OCI-LY7 (cell line): ENCODE measurements at regions not wholly inside any gene's neighbourhood (a gene's known extent, or its start where the extent isn't known, plus 50 kb on each side); places are given as distances from the start of the nearest gene placed in this dataset.

ENCODE experiments used
- BruUV-seq: library from RNA; stranded (reverse); fragments of 400-500 nt; replicated peaks from 2 replicates; lab custom pipeline; 2021; lab: Mats Ljungman, UMichigan
- CTCF ChIA-PET: fragments of 300-600 bp; sonication (Branson Sonifier 250); formaldehyde crosslinking; loops from one replicate; lab custom pipeline; 2022; ENCODE audit warnings: antibody characterized with exemption; ENCODE audit not compliant: unreplicated experiment; lab: Charles Lee
- POLR2A ChIA-PET: fragments of 300-600 bp; sonication (Branson Sonifier 250); formaldehyde crosslinking; loops from one replicate; lab custom pipeline; 2022; ENCODE audit warnings: antibody characterized with exemption; lab: Charles Lee
- DNase-seq: peaks from one replicate; pipeline ENCODE4 v3.0.0-alpha.2; 2015; ENCODE audit warnings: low spot score
- H2AFZ ChIP-seq: fragments of 200-600 bp; sonication (generic), shearing (Covaris generic); 2 replicates; pipeline ENCODE4 v1.6.1; 2014; ENCODE audit warnings: mild to moderate bottlenecking, antibody characterized with exemption, low read length, moderate library complexity
- H3K27ac ChIP-seq: fragments of 200-600 bp; sonication (generic); 2 replicates; pipeline ENCODE4 v1.5.1; 2014; ENCODE audit warnings: mixed run types, low read depth, mild to moderate bottlenecking, moderate library complexity, low read length, inconsistent platforms; ENCODE audit not compliant: poor library complexity, severe bottlenecking
- H3K36me3 ChIP-seq: fragments of 200-600 bp; sonication (generic); 2 replicates; pipeline ENCODE4 v1.6.1; 2014; ENCODE audit warnings: mild to moderate bottlenecking, antibody characterized with exemption, low read length, moderate library complexity, mixed read lengths; ENCODE audit not compliant: insufficient read depth
- H3K4me1 ChIP-seq: fragments of 200-600 bp; sonication (generic); 2 replicates; pipeline ENCODE4 v1.5.1; 2014; ENCODE audit warnings: mild to moderate bottlenecking, low read length; ENCODE audit not compliant: insufficient read depth, poor library complexity, severe bottlenecking
- H3K4me2 ChIP-seq: fragments of 200-600 bp; sonication (generic); 2 replicates; pipeline ENCODE4 v1.6.1; 2014; ENCODE audit warnings: mild to moderate bottlenecking, low read length
- H3K4me3 ChIP-seq: fragments of 200-600 bp; sonication (generic); 2 replicates; pipeline ENCODE4 v1.5.1; 2014; ENCODE audit warnings: mild to moderate bottlenecking, low read depth, low read length; ENCODE audit not compliant: poor library complexity, severe bottlenecking
- H3K79me2 ChIP-seq: fragments of 200-600 bp; sonication (generic); 2 replicates; pipeline ENCODE4 v1.6.1; 2016; ENCODE audit warnings: low read depth, mild to moderate bottlenecking, low read length, moderate library complexity, mixed read lengths; ENCODE audit not compliant: insufficient read depth
- H3K9me2 ChIP-seq: fragments of 200-600 bp; sonication (generic); 2 replicates; pipeline ENCODE4 v1.6.1; 2016; ENCODE audit warnings: mild to moderate bottlenecking, low read length, mixed read lengths; ENCODE audit not compliant: insufficient read depth
- H3K9me3 ChIP-seq: fragments of 200-600 bp; sonication (generic); 2 replicates; pipeline ENCODE4 v1.6.1; 2014; ENCODE audit warnings: mild to moderate bottlenecking, mixed run types, low read length, mixed read lengths
- H4K20me1 ChIP-seq: fragments of 200-600 bp; sonication (generic); 2 replicates; pipeline ENCODE4 v1.6.1; 2014; ENCODE audit warnings: mild to moderate bottlenecking, antibody characterized with exemption, low read length, moderate library complexity, mixed read lengths; ENCODE audit not compliant: insufficient read depth
- CTCF ChIP-seq: fragments of 200-600 bp; sonication (generic); conservative IDR thresholded peaks from 2 replicates; pipeline ENCODE4 v1.5.1; 2014; ENCODE audit warnings: mild to moderate bottlenecking, antibody characterized with exemption, low read length, moderate library complexity, mixed read lengths
- EZH2phosphoT487 ChIP-seq: fragments of 200-600 bp; sonication (generic); IDR thresholded peaks from 2 replicates; pipeline ENCODE4 v1.6.1; 2018; ENCODE audit warnings: low read depth, borderline replicate concordance, mild to moderate bottlenecking, mixed run types, antibody characterized with exemption, low read length, moderate library complexity, mixed read lengths
- intact Hi-C: fragments of 100-400 bp; cut with micrococcal nuclease; formaldehyde crosslinking; loops from one replicate; pipeline ENCODE4 v1.10.0; 2022; ENCODE audit not compliant: unreplicated experiment

GRCh38 chr2:16365366-16365765 lies 300.3 kb downstream of the CYRIA start:
- CTCF ChIA-PET, result no interaction called here

GRCh38 chr2:16363581-16363980 lies 302.1 kb downstream of the CYRIA start:
- ChIA-PET POLR2A (no interaction called here), CTCF (no interaction called here)
- no peaks in the 10 kb centered on the region for H3K9me3 ChIP-seq
- TF ChIP-seq CTCF (no peak), EZH2phosphoT487 (no peak)
- H4K20me1 ChIP-seq, result no peaks in the 10 kb centered on the region
- H3K27ac ChIP-seq, result no peak overlapping the region
- H3K36me3 ChIP-seq, result no peaks in the 10 kb centered on the region
- H3K4me3 ChIP-seq, result no peak overlapping the region
- H3K79me2 ChIP-seq, result no peaks in the 10 kb centered on the region
- H3K4me1 ChIP-seq, result no peaks in the 10 kb centered on the region
- BruUV-seq, result no TSS peak
- no peak overlapping the region for H2AFZ ChIP-seq
- intact Hi-C loops, result no loop called here
- DNase-seq, result no peak
- H3K9me2 ChIP-seq, result no peaks in the 10 kb centered on the region
- H3K4me2 ChIP-seq, result no peak overlapping the region

More at GRCh38 chr2:16365366-16365765, 300.3 kb downstream of the CYRIA start:
- Histone ChIP-seq H3K79me2 (no peaks in the 10 kb centered on the region), H3K9me2 (no peaks in the 10 kb centered on the region), H3K27ac (no peak overlapping the region), H2AFZ (no peak overlapping the region), H3K4me2 (no peak overlapping the region), H3K4me1 (no peaks in the 10 kb centered on the region), H4K20me1 (no peaks in the 10 kb centered on the region), H3K4me3 (no peak overlapping the region), H3K36me3 (no peaks in the 10 kb centered on the region), H3K9me3 (no peaks in the 10 kb centered on the region)
- no TSS peak for BruUV-seq
- intact Hi-C loops, result no loop called here
- DNase-seq, result no peak
- POLR2A ChIA-PET, result no interaction called here
- TF ChIP-seq EZH2phosphoT487 (no peak), CTCF (no peak)

GRCh38 chr2:16362611-16363010 lies 303.0 kb downstream of the CYRIA start:
- ChIA-PET POLR2A (no interaction called here), CTCF (no interaction called here)
- Histone ChIP-seq H3K4me3 (no peak overlapping the region), H3K36me3 (no peaks in the 10 kb centered on the region), H2AFZ (no peak overlapping the region), H4K20me1 (no peaks in the 10 kb centered on the region), H3K9me3 (no peaks in the 10 kb centered on the region), H3K27ac (no peak overlapping the region), H3K4me2 (no peak overlapping the region), H3K4me1 (no peaks in the 10 kb centered on the region), H3K9me2 (no peaks in the 10 kb centered on the region), H3K79me2 (no peaks in the 10 kb centered on the region)
- no TSS peak for BruUV-seq
- TF ChIP-seq CTCF, result no peak
- TF ChIP-seq EZH2phosphoT487, result no peak
- DNase-seq, result no peak
- intact Hi-C loops, result no loop called here
